UCSD-AML1 (cell line): ENCODE measurements at regions not wholly inside any gene's neighbourhood (a gene's known extent, or its start where the extent isn't known, plus 50 kb on each side); places are given as distances from the start of the nearest gene placed in this dataset.

Source experiments
- DNase-seq: peaks from one replicate; lab custom pipeline; 2025; ENCODE audit not compliant: unreplicated experiment; lab: John Stamatoyannopoulos, UW

GRCh38 chr12:108066583-108067577 lies 62.2 kb upstream of the WSCD2 start:
- DNase-seq, result no peak

- DNase-seq, result no peak
Measured at GRCh38 chr12:108069651-108070165, 59.4 kb upstream of the WSCD2 start.

GRCh38 chr12:108075561-108075960 lies 53.5 kb upstream of the WSCD2 start:
- no peak for DNase-seq

GRCh38 chr12:108076556-108076955 lies 52.5 kb upstream of the WSCD2 start:
- DNase-seq, result no peak

GRCh38 chr12:108078428-108078827 lies 50.7 kb upstream of the WSCD2 start:
- DNase-seq, result no peak
